GM23248 (cell line): ENCODE measurements at regions not wholly inside any gene's neighbourhood (a gene's known extent, or its start where the extent isn't known, plus 50 kb on each side); places are given as distances from the start of the nearest gene placed in this dataset.

ENCODE experiments used
- EZH2 ChIP-seq: fragments of 200-600 bp; sonication (generic); IDR thresholded peaks from 2 replicates; pipeline ENCODE4 v1.6.1; 2018; ENCODE audit warnings: antibody characterized with exemption, mild to moderate bottlenecking; ENCODE audit not compliant: insufficient read depth, poor library complexity, severe bottlenecking
- EZH2phosphoT487 ChIP-seq: fragments of 200-600 bp; sonication (generic); IDR thresholded peaks from 2 replicates; pipeline ENCODE4 v1.6.1; 2018; ENCODE audit warnings: antibody characterized with exemption, moderate library complexity, mild to moderate bottlenecking, low read depth; ENCODE audit not compliant: insufficient read depth

DNA sequence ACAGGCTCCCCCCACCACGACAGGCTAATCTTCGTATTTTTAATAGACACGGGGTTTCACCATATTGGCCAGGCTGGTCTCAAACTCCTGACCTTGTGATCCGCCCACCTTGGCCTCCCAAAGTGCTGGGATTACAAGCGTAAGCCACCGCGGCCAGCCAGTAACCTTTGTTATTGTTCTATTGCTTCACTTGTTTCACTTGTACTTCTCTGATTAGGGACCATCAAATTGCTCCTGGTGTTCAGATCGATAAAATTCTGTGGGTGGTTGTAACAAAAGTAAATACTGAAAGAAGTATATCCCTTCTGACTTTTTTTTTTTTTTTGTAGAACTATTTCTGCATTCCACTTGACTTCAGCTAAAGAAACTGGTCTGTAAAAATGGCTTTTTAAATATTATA lies 445.5 kb upstream of the CDH10 start:
- no peak for TF ChIP-seq EZH2
- no peak for TF ChIP-seq EZH2phosphoT487
